Gastroesophageal sphincter (tissue), 3 donors: ENCODE measurements at regions not wholly inside any gene's neighbourhood (a gene's known extent, or its start where the extent isn't known, plus 50 kb on each side); places are given as distances from the start of the nearest gene placed in this dataset.

ENCODE experiments used
- EP300 ChIP-seq: sonication (generic); formaldehyde crosslinking; IDR thresholded peaks from one replicate; pipeline ENCODE4 v1.6.1; 2017; ENCODE audit warnings: antibody characterized with exemption, mild to moderate bottlenecking
- POLR2AphosphoS5 ChIP-seq: sonication (generic); formaldehyde crosslinking; IDR thresholded peaks from one replicate; pipeline ENCODE4 v1.6.1; 2017; ENCODE audit warnings: antibody characterized with exemption
- TF ChIP-seq, protein P1 (sequence below), 4 experiments: fragments of 200-600 bp in 2 of 4; fragments of 450-650 bp in 2 of 4; sonication (generic) in 1 of 4; IDR thresholded peaks; one replicate each; pipeline ENCODE4 v1.5.1; 2017 to 2019; ENCODE audit warnings: antibody characterized with exemption in 4 of 4, mild to moderate bottlenecking in 2 of 4, moderate library complexity in 2 of 4

DNA sequence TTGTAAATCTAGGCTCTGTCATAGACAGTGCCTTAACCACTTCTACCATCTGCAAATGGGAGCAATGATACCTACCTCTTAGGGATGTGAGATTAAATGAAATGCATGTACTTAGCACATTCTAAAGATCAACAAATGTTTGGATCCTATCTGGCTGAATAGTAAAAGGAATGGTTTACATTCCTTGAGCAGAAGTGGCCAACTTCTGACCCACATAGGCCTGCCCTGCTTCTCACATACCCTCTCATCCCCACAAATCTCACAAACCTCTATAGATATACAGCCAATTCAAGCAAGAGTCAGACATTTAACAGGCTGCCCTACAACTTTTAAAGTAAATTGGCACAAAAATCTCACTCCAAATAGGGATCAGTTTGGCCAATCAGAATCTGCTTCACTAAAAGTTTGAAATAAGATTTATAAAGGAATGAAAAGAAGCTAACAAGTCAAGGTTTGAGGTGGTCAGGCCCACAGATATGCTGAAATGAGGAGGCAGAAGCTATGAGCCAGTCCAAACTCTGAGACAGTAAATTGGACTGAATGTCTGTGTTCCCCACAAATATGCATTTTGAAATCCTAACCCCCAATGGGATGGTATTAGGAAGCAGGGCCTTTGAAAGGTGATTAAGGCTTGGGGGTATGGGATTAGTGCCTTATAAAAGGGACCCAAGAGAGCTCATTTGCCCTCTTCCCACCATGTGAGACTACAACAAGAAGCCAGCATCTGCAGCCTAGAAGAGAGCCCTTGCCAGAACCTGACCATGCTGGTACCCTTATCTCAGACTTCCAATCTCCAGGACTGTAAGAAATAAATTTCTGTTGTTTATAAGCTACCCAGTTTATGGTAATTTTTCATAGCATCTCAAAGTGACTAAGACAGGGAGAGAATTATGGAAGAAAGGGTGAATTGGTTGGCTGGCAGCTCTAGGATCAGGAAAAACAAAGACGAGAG is 227.8 kb upstream of the RBMS1 start:
- TF ChIP-seq, protein P1, sequence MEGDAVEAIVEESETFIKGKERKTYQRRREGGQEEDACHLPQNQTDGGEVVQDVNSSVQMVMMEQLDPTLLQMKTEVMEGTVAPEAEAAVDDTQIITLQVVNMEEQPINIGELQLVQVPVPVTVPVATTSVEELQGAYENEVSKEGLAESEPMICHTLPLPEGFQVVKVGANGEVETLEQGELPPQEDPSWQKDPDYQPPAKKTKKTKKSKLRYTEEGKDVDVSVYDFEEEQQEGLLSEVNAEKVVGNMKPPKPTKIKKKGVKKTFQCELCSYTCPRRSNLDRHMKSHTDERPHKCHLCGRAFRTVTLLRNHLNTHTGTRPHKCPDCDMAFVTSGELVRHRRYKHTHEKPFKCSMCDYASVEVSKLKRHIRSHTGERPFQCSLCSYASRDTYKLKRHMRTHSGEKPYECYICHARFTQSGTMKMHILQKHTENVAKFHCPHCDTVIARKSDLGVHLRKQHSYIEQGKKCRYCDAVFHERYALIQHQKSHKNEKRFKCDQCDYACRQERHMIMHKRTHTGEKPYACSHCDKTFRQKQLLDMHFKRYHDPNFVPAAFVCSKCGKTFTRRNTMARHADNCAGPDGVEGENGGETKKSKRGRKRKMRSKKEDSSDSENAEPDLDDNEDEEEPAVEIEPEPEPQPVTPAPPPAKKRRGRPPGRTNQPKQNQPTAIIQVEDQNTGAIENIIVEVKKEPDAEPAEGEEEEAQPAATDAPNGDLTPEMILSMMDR (IDR thresholded peaks at IDR 0.05) = no peak
- TF ChIP-seq EP300 (no peak), POLR2AphosphoS5 (no peak)
